NT2/D1 (cell line): ENCODE measurements at regions not wholly inside any gene's neighbourhood (a gene's known extent, or its start where the extent isn't known, plus 50 kb on each side); places are given as distances from the start of the nearest gene placed in this dataset.

Experiments
- SUZ12 ChIP-seq: IDR thresholded peaks from 2 replicates; pipeline ENCODE4 v1.6.1; 2011; ENCODE audit not compliant: insufficient read length, insufficient read depth; ENCODE audit errors: extremely low read depth
- YY1 ChIP-seq: IDR thresholded peaks from 2 replicates; pipeline ENCODE4 v1.6.1; 2011; ENCODE audit not compliant: insufficient read length, insufficient read depth

- TF ChIP-seq SUZ12 = no peak
- no peak for TF ChIP-seq YY1
Observed at GRCh38 chr15:72845981-72846383, 62.4 kb upstream of the ADPGK start.
